ENCODE measurements at regions not wholly inside any gene's neighbourhood (a gene's known extent, or its start where the extent isn't known, plus 50 kb on each side); places are given as distances from the start of the nearest gene placed in this dataset.

DNA sequence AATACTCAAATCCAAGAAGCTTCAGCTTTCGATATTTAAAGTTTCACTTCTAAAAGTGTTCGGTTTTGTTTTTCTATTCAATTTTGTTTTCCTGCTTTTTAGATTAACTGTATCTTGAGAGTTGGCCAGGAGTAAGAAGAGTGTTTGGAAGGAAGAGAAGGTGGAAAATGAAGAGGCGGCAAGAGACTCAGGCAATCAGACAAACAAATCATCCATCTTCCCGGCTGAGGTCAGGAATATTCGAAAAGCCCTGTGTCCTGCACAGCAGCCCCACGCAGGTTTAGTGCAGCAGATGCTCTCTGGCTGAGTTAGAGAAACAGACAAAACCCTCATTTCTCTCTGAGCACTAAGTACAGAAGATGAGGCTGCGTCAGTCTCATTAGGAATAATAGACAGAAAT lies 330.3 kb upstream of the NOCT start:
- H3K4me3 ChIP-seq: no peak overlapping the region
- H3K27me3 ChIP-seq: peaks cover 0 to 10% (median 0%) of the 10 kb centered on the region in 7 donors
- peaks cover 0 to 26% (median 4%) of the 10 kb centered on the region in 9 donors for H3K4me1 ChIP-seq
- ATAC-seq (no peak), DNase-seq (no peak)
- H3K27ac ChIP-seq: no peak overlapping the region
- WGBS, 2 donors: 81 to 83% methylated on average over 7 of the region's 7 CpGs
- H3K36me3 ChIP-seq: no peaks in the 10 kb centered on the region
- intact Hi-C loops (cut with DNase I): loop anchor here in 8 of 10 donors (5.0 to 10.0 kb wide), 8 partner anchors 179 to 1561 kb away; no protein-coding TSS in a partner anchor
- H3K9me3 ChIP-seq: peaks cover 0 to 14% (median 0%) of the 10 kb centered on the region in 11 donors
- TF ChIP-seq, protein P1, sequence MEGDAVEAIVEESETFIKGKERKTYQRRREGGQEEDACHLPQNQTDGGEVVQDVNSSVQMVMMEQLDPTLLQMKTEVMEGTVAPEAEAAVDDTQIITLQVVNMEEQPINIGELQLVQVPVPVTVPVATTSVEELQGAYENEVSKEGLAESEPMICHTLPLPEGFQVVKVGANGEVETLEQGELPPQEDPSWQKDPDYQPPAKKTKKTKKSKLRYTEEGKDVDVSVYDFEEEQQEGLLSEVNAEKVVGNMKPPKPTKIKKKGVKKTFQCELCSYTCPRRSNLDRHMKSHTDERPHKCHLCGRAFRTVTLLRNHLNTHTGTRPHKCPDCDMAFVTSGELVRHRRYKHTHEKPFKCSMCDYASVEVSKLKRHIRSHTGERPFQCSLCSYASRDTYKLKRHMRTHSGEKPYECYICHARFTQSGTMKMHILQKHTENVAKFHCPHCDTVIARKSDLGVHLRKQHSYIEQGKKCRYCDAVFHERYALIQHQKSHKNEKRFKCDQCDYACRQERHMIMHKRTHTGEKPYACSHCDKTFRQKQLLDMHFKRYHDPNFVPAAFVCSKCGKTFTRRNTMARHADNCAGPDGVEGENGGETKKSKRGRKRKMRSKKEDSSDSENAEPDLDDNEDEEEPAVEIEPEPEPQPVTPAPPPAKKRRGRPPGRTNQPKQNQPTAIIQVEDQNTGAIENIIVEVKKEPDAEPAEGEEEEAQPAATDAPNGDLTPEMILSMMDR (IDR thresholded peaks at IDR 0.05): no peak

DNA sequence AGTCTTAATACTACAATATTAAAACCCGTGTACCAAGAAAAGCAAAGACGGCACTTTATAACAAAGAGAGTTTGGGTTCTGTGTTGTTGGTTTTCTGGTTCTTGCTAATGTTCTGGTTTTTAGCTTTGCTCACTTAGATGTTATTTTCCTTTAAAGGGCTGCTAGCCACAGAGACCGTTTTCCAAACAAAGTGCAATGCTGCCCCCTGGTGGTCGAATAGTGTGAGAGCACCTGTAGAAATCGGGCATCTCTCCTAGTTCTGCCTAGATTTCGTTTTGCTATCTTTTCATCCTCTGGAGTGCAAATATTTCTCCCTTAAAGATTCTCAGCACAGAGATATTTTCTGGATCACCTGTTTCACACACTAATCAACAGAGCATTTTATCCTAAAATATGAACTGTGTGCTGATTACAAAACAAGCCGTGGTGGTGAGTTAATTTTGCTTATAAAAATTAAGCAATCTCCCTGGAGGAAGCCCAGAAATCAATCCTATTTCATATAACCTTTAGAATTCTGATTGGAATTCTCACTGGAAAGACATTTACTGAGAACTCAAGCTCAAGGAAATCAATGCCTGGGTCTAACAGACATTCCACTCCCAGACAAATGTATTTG lies 334.5 kb upstream of the NOCT start:
- H3K27ac ChIP-seq: no peak overlapping the region
- H3K9me3 ChIP-seq: peaks cover 0 to 14% (median 0%) of the 10 kb centered on the region in 11 donors
- WGBS, 2 donors: 9 to 15% methylated on average over 7 of the region's 7 CpGs
- H3K27me3 ChIP-seq: peaks cover 0 to 10% (median 0%) of the 10 kb centered on the region in 7 donors
- no peaks in the 10 kb centered on the region for H3K36me3 ChIP-seq
- intact Hi-C loops (cut with DNase I): loop anchor here in 9 of 10 donors (1.0 to 10.0 kb wide), 20 partner anchors 184 to 1559 kb away; no protein-coding TSS in a partner anchor
- TF ChIP-seq, protein P1 (IDR thresholded peaks at IDR 0.05): peak; percentile 91 to 95 (median 94)
- ATAC-seq (peak; percentile 61 to 86 (median 71)), DNase-seq (peak; percentile 63 to 81)
- no peak overlapping the region for H3K4me3 ChIP-seq
- peaks cover 0 to 19% (median 4%) of the 10 kb centered on the region in 9 donors for H3K4me1 ChIP-seq

DNA sequence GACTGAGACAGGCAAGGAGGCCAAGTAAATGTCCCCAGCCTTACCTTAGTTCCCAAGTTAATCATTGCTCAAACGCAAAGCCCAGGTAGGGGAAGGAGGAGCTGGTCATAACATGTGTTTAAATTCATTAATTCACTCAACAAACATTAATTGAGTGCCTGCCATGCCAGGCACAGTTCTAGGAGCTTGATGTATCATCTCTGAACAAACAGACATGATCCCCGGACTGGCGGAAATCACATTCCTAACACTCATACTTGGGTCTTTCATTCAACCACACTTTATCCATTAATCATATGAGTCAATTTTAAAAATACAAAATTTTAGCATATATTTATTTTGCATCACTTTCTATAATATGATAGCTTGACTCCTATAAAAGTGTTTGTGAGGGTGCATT lies 335.3 kb upstream of the NOCT start:
- 93 to 99% methylated on average over 3 of the region's 3 CpGs for WGBS, 2 donors
- no peak overlapping the region for H3K27ac ChIP-seq
- no peaks in the 10 kb centered on the region for H3K36me3 ChIP-seq
- DNase-seq: no peak
- H3K9me3 ChIP-seq: peaks cover 0 to 14% (median 0%) of the 10 kb centered on the region in 11 donors
- ATAC-seq: no peak
- intact Hi-C loops (cut with DNase I): loop anchor here in 9 of 10 donors (2.0 to 10.0 kb wide), 19 partner anchors 185 to 1558 kb away; no protein-coding TSS in a partner anchor
- H3K27me3 ChIP-seq: peaks cover 0 to 10% (median 0%) of the 10 kb centered on the region in 7 donors
- no peak overlapping the region for H3K4me3 ChIP-seq
- TF ChIP-seq, protein P1 (IDR thresholded peaks at IDR 0.05): no peak
- H3K4me1 ChIP-seq: peaks cover 0 to 17% (median 4%) of the 10 kb centered on the region in 9 donors

DNA sequence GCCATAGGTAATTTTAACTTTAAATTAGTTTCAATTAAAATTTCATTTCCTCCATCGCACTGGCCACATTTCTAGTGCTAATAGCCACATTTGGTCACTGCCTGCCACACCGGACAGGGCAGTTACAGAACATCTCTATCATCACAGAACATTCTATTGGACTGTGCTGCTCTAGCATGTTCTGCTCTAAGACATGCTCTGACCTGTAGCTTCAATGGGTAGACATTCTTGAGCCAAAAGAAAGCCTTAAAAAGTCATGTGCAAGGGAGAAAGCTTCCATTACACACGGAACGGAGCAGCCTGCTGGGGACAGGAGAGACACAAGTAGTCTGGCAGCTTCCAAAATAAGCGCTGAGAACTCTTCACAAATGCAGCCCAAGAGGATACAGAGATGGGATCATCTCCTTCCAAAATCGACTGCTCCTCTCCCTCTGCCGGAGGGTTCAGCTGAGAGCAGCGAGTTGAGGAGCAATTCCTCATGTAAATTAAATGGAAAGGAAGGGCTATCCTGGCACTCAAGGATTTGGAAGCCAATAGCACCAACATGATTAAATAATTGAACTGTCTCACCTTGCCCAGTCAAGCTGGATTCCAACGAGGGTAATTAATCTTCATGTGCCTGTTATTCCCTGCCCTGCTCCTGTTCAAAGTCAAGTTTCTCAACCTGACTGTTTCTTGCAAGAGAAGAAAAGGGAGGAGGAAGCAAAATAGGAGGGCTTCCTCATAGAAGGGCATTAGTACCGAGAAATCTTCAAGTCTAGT lies 336.4 kb upstream of the NOCT start:
- TF ChIP-seq, protein P1 (IDR thresholded peaks at IDR 0.05): peak in 1 of 9 donors; percentile 25
- H3K27me3 ChIP-seq: peaks cover 0 to 10% (median 0%) of the 10 kb centered on the region in 7 donors
- H3K4me3 ChIP-seq: no peak overlapping the region
- peaks cover 0 to 17% (median 4%) of the 10 kb centered on the region in 9 donors for H3K4me1 ChIP-seq
- WGBS, 2 donors: 85 to 86% methylated on average over 10 of the region's 10 CpGs
- H3K9me3 ChIP-seq: peaks cover 0 to 8% (median 0%) of the 10 kb centered on the region in 11 donors
- DNase-seq: no peak
- peak in 2 of 8 donors; percentile 6 to 38 for ATAC-seq
- intact Hi-C loops (cut with DNase I): loop anchor here in 4 of 10 donors (5.0 to 10.0 kb wide), 5 partner anchors 264 to 1554 kb away; no protein-coding TSS in a partner anchor
- no peak overlapping the region for H3K27ac ChIP-seq
- no peaks in the 10 kb centered on the region for H3K36me3 ChIP-seq

Data from heart right ventricle (tissue), 16 donors.